Epithelial cell of esophagus (primary cell): ENCODE measurements at regions not wholly inside any gene's neighbourhood (a gene's known extent, or its start where the extent isn't known, plus 50 kb on each side); places are given as distances from the start of the nearest gene placed in this dataset.

Source experiments
- DNase-seq: peaks from one replicate; pipeline ENCODE4 v3.0.0; 2010; ENCODE audit warnings: low read depth
- H3K4me3 ChIP-seq: 2 replicates; pipeline ENCODE4 v1.5.1; 2011; ENCODE audit warnings: mild to moderate bottlenecking, low read length, control low read depth
- TF ChIP-seq, protein P1 (sequence below): IDR thresholded peaks from 2 replicates; pipeline ENCODE4 v1.5.1; 2011; ENCODE audit warnings: low read depth, mild to moderate bottlenecking, low read length, control low read depth, inconsistent platforms; ENCODE audit not compliant: insufficient read depth; ENCODE audit errors: missing control alignments

DNA sequence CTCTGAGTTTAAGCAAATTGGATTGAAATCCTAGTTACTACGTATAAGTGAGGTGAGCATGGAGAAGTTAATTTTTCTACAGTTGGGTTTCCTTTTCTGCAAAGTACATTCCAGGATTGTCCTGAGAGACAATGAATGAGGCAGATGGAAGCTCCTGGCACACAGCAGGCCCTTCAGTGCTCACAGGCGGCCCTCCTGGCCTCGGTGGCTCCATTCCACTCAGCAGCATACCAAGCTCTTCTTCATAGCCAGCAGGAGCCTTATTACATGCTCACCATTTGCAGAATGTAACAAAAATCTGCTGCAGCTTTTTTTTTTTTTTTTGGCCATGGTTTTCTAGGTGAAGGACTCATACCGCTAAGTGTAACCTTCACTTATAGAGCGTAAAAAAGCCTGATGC is 113.2 kb upstream of the FAM9B start:
- H3K4me3 ChIP-seq = no peak overlapping the region
- DNase-seq = no peak
- TF ChIP-seq, protein P1, sequence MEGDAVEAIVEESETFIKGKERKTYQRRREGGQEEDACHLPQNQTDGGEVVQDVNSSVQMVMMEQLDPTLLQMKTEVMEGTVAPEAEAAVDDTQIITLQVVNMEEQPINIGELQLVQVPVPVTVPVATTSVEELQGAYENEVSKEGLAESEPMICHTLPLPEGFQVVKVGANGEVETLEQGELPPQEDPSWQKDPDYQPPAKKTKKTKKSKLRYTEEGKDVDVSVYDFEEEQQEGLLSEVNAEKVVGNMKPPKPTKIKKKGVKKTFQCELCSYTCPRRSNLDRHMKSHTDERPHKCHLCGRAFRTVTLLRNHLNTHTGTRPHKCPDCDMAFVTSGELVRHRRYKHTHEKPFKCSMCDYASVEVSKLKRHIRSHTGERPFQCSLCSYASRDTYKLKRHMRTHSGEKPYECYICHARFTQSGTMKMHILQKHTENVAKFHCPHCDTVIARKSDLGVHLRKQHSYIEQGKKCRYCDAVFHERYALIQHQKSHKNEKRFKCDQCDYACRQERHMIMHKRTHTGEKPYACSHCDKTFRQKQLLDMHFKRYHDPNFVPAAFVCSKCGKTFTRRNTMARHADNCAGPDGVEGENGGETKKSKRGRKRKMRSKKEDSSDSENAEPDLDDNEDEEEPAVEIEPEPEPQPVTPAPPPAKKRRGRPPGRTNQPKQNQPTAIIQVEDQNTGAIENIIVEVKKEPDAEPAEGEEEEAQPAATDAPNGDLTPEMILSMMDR = no peak

DNA sequence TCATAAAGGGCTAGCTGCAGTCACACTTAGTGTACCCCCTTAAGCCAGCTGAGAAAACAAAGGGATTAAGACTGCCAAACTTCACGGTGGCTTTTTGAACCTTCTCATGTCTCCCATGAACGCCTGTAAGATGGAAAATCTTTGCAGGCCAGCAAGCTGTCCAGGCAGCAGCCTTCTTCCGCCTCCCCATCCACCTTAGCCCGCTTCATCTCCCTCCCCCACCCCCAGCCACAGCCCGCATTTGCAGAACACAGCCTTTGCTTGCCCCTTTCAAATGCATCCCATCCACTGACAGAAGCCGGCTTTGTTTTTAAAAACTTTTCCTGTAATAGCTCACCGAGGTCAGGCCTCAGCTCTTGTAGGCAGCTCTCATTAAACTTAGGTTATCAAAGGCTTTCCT is 113.8 kb upstream of the FAM9B start:
- DNase-seq = no peak
- H3K4me3 ChIP-seq = no peak overlapping the region
- TF ChIP-seq, protein P1 = no peak

DNA sequence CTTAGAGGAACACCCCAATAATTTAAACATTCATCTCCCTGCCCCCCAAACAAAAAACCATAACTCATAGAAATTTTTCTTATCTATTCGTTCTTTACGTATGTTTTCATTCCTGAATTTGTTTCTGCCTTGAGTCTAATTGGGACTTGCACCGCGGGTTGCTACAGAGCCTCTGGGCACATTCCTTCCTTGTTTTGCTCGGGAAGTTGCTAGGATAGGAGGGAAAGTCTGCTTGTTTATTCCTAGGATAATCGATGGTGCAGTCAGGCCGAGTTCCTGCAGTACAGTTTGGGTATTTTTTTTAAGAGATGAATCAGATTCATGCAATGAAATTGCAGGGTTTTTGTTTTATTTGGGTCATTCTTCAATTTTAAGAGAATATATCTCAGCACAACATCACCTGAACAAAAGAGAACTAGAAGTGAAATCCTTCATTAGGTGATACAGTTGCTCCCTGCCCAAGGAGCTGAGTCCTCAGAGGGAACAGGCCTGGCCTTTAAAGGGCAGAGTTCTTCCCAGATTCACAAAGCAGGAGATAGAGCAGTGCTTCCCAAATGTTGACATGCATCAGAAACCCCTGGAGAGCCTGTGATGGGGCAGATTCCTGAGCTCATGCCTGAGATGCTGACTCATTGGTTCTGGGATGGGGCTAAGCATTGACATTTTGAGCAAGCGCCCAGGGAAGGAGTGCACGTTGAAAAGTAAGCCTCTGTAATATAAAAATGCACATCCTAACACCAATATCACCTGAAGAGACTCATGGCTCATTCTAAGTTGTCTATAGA is 114.9 kb upstream of the FAM9B start:
- no peak overlapping the region for H3K4me3 ChIP-seq
- TF ChIP-seq, protein P1 = no peak
- peak; percentile 35 for DNase-seq

DNA sequence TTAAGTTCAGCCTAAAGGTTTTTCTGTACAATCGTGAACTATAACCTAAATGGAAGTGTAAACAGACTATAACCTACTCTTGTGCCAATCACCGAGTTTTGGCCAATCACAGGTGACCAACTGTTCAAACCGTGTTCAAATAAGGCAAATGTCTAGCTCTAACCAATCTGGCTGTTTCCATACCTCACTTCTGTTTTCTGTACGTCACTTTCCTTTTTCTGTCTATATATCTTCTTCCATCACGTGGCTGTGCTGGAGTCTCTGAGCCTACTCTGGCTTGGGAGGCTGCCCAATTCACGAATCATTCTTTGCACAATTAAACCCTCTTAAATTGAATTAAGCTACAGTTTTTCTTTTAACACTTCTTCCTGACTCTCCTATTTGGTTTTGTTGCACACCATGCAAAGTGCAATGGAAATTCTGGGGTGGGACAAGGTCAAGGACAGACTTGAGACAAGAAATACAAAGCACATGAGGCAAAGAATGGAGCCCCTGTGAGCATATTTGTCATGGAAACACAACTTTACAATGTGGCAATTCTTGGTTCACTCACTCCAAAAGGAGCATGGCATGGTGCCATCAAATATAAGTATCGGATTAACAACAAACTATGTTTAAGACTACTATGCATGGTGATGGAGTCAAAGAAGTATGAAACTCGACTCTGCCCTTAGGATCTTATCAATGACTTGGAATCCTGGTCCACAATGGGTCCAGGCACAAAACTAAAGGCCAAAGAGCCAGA is 115.7 kb upstream of the FAM9B start:
- TF ChIP-seq, protein P1 = no peak
- no peak for DNase-seq
- no peak overlapping the region for H3K4me3 ChIP-seq

DNA sequence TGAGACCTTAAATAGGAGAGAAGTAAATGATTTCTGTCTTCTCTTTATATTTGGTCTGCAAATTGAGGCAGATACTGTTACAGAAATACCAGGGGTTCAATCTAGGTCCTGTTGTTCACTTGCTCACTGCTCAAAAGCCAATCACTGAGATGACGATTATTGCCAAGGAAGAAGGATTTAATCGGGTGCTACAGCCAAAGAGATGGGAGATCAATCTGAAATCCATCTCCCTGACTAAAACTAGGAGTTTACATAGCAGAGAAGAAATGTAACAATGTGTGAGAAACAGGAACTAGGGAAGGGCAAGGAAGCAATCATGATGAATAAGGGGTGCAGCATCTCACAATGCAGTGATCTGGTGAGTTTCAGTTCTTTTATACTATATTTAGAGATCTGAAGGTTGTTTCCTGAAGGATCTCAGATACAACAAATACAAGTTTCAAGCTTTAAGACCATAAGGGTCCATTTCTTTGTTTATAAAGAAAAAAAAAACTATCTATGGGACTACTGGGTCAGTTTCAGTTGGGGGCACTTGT is 117.9 kb upstream of the FAM9B start:
- H3K4me3 ChIP-seq = no peak overlapping the region
- DNase-seq = no peak
- TF ChIP-seq, protein P1 = no peak

DNA sequence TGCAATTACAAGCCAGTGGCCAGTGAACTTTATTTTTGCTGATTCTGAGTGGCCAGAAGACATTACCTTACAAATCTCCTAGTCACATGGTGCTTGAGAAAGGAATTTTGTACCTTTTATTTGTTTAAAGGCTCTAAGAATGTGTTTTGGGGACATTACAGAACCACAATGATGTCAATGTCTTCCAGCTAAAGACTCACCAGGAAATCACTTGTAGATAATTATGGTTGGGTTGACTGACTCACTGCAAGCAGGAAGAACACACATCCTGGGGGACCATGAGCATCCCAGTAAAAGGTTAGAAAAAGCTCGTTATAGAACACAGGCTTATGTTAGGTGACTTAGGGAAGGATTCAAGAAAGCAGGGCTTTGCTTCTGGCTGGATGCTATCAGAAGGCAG is 119.4 kb upstream of the FAM9B start:
- peak; percentile 27 for DNase-seq
- TF ChIP-seq, protein P1 = no peak
- no peak overlapping the region for H3K4me3 ChIP-seq
